Stomach (tissue), 4 donors: ENCODE measurements at regions not wholly inside any gene's neighbourhood (a gene's known extent, or its start where the extent isn't known, plus 50 kb on each side); places are given as distances from the start of the nearest gene placed in this dataset.

Source experiments
- CTCF ChIP-seq, 7 experiments: fragments of 450-650 bp in 4 of 7; fragments of 200-600 bp in 3 of 7; sonication (generic) in 3 of 7; IDR thresholded peaks; one replicate each; pipeline ENCODE4 v1.5.1; 2016 to 2019; ENCODE audit warnings: antibody characterized with exemption in 7 of 7, control low read depth in 2 of 7, mild to moderate bottlenecking in 1 of 7
- POLR2A ChIP-seq, 4 donors: fragments of 450-650 bp; IDR thresholded peaks; one replicate each; pipeline ENCODE4 v1.6.1; 2016; ENCODE audit warnings: antibody characterized with exemption in 4 of 4, control low read depth in 2 of 4, mild to moderate bottlenecking in 1 of 4, moderate library complexity in 1 of 4

- TF ChIP-seq CTCF (IDR thresholded peaks at IDR 0.05) = no peak
- TF ChIP-seq POLR2A (IDR thresholded peaks at IDR 0.05) = no peak
Measured at GRCh38 chr5:159619826-159620225, 289.5 kb upstream of the IL12B start.
